ENCODE measurements at regions not wholly inside any gene's neighbourhood (a gene's known extent, or its start where the extent isn't known, plus 50 kb on each side); places are given as distances from the start of the nearest gene placed in this dataset.

DNA sequence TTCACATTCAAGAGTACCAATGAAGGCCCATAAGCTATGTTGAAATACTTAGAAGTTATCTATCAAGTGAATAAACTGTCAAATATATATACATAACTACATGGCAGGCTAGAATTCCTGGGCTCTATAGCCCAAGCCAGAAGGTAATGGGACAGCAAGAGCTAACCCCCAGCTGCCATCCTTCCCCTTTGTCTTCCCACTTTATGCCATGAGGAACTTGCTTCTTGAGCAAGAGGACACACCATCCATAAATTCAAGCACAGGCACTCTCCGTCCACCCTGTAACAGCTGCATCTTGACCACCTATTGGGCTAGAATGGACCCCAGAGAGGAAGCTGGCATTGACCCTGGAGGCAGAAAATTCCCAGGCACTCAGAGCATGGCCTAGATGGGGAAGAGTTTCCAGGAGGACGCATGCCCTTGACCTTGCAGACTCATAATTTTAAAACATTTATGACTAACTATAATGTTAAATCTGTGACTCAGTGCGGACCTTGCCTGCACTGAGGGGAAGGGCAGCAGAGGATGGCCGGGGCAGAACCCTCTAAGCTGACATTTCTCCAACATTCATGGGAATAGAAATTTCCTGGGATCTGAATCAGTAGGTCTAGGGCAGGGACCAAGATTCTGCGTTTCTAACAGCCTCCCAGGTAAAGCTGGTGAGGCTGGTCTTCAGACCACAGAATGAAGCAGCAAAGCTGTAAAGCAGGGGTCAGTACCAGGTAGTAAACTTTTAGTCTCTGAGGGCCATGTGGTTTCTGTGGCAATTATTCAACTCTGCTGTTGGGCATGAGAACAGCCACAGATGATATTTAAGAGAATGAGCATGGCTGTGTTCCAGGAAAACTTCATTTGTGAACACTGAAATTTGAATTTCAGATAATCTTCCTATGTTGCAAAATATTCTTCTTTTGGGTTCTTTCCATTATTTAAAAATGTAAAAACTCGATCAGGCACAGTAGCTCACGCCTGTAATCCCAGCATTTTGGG is 71.4 kb upstream of the CLDN10 start:
- no peak for DNase-seq
- FAIRE-seq: no peak
- Histone ChIP-seq H3K27me3 (ENCODE audit: control insufficient read depth, insufficient read depth, low read length) (no peaks in the 10 kb centered on the region), H3K9me3 (ENCODE audit: control insufficient read depth in 2 of 3, insufficient read depth in 1 of 3, low read length in 3 of 3) (no peaks in the 10 kb centered on the region), H3K4me1 (ENCODE audit: control insufficient read depth in 2 of 3, insufficient read depth in 2 of 3, low read depth in 1 of 3, low read length in 3 of 3) (peaks cover 0 to 5% (median 0%) of the 10 kb centered on the region in 3 donors), H3K27ac (ENCODE audit: low read depth in 2 of 2, low read length in 2 of 2) (no peak overlapping the region), H3K9ac (ENCODE audit: low read length in 3 of 3) (no peak overlapping the region), H3K4me3 (ENCODE audit: low read length in 3 of 3) (no peak overlapping the region), H3K36me3 (ENCODE audit: control insufficient read depth in 2 of 3, insufficient read depth in 3 of 3, low read length in 3 of 3) (no peaks in the 10 kb centered on the region)
- TF ChIP-seq CTCF (IDR thresholded peaks at IDR 0.05; ENCODE audit: borderline replicate concordance, extremely low read depth, insufficient read depth): no peak
- intact Hi-C loops (cut with DNase I): no loop called here

DNA sequence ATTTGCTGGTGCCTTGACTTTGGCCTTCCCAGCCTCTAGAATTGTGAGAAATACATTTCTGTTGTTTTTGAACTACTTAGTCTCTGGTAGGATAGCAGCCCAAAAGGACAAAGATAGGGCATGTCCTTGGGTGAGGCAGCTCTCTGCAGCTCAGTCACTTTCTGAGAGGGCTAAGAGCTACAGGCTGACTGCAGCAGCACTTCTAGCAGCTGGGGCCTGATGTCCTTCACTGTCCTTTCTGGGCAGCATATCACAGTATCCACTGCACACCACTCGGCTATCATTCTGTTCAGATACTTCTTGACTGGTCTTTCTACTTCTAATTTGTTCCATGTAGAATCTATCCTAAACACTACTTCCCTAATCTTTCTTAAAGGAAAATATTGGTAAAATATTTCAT is 68.5 kb upstream of the CLDN10 start:
- intact Hi-C loops (cut with DNase I): no loop called here
- no peak for DNase-seq

DNA sequence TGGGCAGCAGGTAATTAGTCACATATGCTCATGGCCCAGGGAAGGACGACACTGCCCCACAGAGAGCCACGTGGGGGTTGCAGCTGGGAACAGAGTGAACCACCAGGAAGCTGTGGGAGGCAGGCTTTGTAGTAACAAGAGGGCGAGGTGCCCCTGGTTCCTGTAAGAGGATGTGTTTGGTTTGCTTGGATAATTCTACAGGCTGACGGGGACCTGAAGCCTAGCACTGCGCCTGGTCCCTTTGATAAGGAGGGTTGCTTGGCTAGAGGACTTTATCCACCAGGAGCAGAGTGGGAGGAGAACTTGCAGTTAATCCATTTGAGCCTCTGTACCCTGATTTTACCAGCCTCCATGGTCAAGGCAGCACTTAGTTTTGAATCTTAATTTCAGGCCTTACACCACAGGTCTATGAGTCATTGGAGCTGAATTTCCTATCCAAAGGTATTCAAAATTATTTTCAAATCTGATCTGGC is 67.4 kb upstream of the CLDN10 start:
- intact Hi-C loops (cut with DNase I): no loop called here
- Histone ChIP-seq H3K27me3 (ENCODE audit: control insufficient read depth, insufficient read depth, low read length) (no peaks in the 10 kb centered on the region), H3K36me3 (ENCODE audit: control insufficient read depth in 2 of 3, insufficient read depth in 3 of 3, low read length in 3 of 3) (no peaks in the 10 kb centered on the region), H3K9ac (ENCODE audit: low read length in 3 of 3) (no peak overlapping the region), H3K4me3 (ENCODE audit: low read length in 3 of 3) (no peak overlapping the region), H3K4me1 (ENCODE audit: control insufficient read depth in 2 of 3, insufficient read depth in 2 of 3, low read depth in 1 of 3, low read length in 3 of 3) (no peaks in the 10 kb centered on the region), H3K9me3 (ENCODE audit: control insufficient read depth in 2 of 3, insufficient read depth in 1 of 3, low read length in 3 of 3) (no peaks in the 10 kb centered on the region), H3K27ac (ENCODE audit: low read depth in 2 of 2, low read length in 2 of 2) (peak overlapping the region in 1 of 2 donors; percentile 40)
- no peak for TF ChIP-seq CTCF (IDR thresholded peaks at IDR 0.05; ENCODE audit: borderline replicate concordance, extremely low read depth, insufficient read depth)
- FAIRE-seq (no peak), DNase-seq (no peak)

More for the DNA sequence above, 68.5 kb upstream of the CLDN10 start:
- no peaks in the 10 kb centered on the region for H3K9me3 ChIP-seq (ENCODE audit: control insufficient read depth in 2 of 3, insufficient read depth in 1 of 3, low read length in 3 of 3)
- no peak overlapping the region for H3K9ac ChIP-seq (ENCODE audit: low read length in 3 of 3)
- H3K27me3 ChIP-seq (ENCODE audit: control insufficient read depth, insufficient read depth, low read length): no peaks in the 10 kb centered on the region
- H3K36me3 ChIP-seq (ENCODE audit: control insufficient read depth in 2 of 3, insufficient read depth in 3 of 3, low read length in 3 of 3): no peaks in the 10 kb centered on the region
- no peaks in the 10 kb centered on the region for H3K4me1 ChIP-seq (ENCODE audit: control insufficient read depth in 2 of 3, insufficient read depth in 2 of 3, low read depth in 1 of 3, low read length in 3 of 3)
- H3K4me3 ChIP-seq (ENCODE audit: low read length in 3 of 3): no peak overlapping the region
- no peak for TF ChIP-seq CTCF (IDR thresholded peaks at IDR 0.05; ENCODE audit: borderline replicate concordance, extremely low read depth, insufficient read depth)
- H3K27ac ChIP-seq (ENCODE audit: low read depth in 2 of 2, low read length in 2 of 2): no peak overlapping the region
- no peak for FAIRE-seq
